Type B pancreatic cell (in vitro differentiated cells): ENCODE measurements at regions not wholly inside any gene's neighbourhood (a gene's known extent, or its start where the extent isn't known, plus 50 kb on each side); places are given as distances from the start of the nearest gene placed in this dataset.

Experiments used
- DNase-seq: peaks from one replicate; pipeline ENCODE4 v3.0.0; 2021; ENCODE audit warnings: mixed read lengths; ENCODE audit not compliant: unreplicated experiment; ENCODE audit errors: extremely low spot score
- H3K27ac Mint-ChIP-seq: 2 replicates; pipeline ENCODE4 v1.8.0; 2021; ENCODE audit warnings: mild to moderate bottlenecking, mixed read lengths
- H3K27me3 Mint-ChIP-seq: 2 replicates; pipeline ENCODE4 v1.8.0; 2021; ENCODE audit warnings: mixed read lengths
- H3K36me3 Mint-ChIP-seq: 2 replicates; pipeline ENCODE4 v1.8.0; 2021; ENCODE audit warnings: mixed read lengths
- H3K4me1 Mint-ChIP-seq: one replicate; pipeline ENCODE4 v1.8.0; 2021; ENCODE audit warnings: mixed read lengths; ENCODE audit not compliant: unreplicated experiment
- H3K4me3 Mint-ChIP-seq: 2 replicates; pipeline ENCODE4 v1.8.0; 2021; ENCODE audit warnings: mild to moderate bottlenecking, mixed read lengths
- H3K9me3 Mint-ChIP-seq: 2 replicates; pipeline ENCODE4 v1.8.0; 2021; ENCODE audit warnings: mixed read lengths
- CTCF ChIP-seq: fragments of 200-600 bp; sonication (generic); conservative IDR thresholded peaks from 2 replicates; pipeline ENCODE4 v1.5.0; 2021; ENCODE audit warnings: antibody characterized with exemption, mild to moderate bottlenecking

- H3K36me3 Mint-ChIP-seq, result no peaks in the 10 kb centered on the region
- H3K4me1 Mint-ChIP-seq, result peaks cover 15% of the 10 kb centered on the region
- H3K4me3 Mint-ChIP-seq, result no peak overlapping the region
- DNase-seq, result no peak
- no peaks in the 10 kb centered on the region for H3K27me3 Mint-ChIP-seq
- no peaks in the 10 kb centered on the region for H3K9me3 Mint-ChIP-seq
- no peak overlapping the region for H3K27ac Mint-ChIP-seq
- TF ChIP-seq CTCF, result no peak
These were observed 107.4 kb upstream of the GADD45A start for GRCh38 chr1:67577646-67578045.

DNA sequence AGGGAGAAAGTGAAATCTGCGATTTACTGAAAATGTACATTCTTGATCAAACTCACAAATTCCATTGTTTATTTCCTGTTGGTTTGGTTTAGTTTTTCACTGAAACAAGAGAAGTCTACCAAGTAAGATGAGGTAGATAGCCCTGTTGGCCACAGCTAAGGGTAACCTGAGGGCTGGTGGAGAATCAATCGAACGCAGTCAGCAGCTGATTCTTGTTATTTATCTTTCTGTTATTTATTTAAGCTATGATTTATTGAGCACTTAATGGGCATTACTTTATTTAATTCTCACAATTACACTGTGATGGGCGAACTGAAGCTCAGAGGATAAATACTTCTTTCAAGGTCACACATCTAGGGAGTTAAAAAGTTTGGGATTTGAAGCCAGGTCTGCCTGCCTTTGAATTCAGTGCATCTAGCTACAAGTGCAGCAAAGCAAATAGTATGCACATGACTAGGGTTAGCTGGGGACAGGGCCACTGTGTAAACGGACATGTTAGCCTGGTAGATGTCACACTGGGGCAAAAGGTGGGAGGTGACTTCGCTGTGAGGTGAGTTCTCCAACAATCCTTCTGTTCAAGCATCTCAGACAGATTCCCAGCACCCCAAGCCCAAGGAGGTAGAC is 106.5 kb upstream of the GADD45A start:
- DNase-seq, result no peak
- Mint-ChIP-seq H3K9me3 (no peaks in the 10 kb centered on the region), H3K27ac (peak overlapping the region; percentile 16), H3K4me3 (no peak overlapping the region), H3K4me1 (peaks cover 15% of the 10 kb centered on the region), H3K27me3 (no peaks in the 10 kb centered on the region), H3K36me3 (no peaks in the 10 kb centered on the region)
- no peak for TF ChIP-seq CTCF

DNA sequence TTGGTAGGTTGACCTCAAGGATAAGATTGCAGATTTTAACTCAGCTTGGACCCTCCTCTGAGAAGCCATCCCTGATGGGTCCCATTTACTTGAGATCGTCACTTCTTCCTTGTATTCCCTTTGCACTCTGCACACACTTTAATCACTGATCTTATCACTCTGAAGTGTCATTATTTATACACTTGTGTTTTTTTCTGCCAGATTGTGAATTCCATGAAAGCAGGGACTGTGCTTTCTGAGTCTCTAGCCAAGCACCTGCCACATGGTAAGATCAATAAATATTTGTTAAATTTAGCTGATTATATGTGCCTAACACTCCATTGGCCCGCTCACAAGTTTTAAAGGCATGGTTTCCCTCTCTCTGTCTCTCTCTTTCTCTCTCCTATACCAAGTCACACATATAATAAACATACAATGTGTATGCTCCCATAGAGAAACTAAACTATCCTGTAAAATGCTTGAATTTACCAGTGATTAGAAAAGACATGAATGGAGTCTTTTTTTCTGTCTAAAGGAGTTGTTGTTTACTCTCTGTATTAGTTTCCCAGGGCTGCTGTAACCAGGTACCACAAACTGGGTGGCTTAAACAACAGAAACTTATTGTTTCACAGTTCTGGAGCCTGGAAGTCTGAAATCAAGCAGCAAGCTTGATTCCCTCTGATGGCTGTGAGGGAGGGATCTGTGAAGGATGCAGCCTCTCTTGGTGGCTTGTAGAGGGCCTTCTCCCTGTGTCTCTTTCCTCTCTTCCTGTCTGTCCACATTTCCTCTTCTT is 105.2 kb upstream of the GADD45A start:
- no peaks in the 10 kb centered on the region for H3K27me3 Mint-ChIP-seq
- peaks cover 15% of the 10 kb centered on the region for H3K4me1 Mint-ChIP-seq
- no peak for TF ChIP-seq CTCF
- no peak for DNase-seq
- no peaks in the 10 kb centered on the region for H3K36me3 Mint-ChIP-seq
- no peaks in the 10 kb centered on the region for H3K9me3 Mint-ChIP-seq
- no peak overlapping the region for H3K4me3 Mint-ChIP-seq
- peak overlapping the region; percentile 30 for H3K27ac Mint-ChIP-seq

DNA sequence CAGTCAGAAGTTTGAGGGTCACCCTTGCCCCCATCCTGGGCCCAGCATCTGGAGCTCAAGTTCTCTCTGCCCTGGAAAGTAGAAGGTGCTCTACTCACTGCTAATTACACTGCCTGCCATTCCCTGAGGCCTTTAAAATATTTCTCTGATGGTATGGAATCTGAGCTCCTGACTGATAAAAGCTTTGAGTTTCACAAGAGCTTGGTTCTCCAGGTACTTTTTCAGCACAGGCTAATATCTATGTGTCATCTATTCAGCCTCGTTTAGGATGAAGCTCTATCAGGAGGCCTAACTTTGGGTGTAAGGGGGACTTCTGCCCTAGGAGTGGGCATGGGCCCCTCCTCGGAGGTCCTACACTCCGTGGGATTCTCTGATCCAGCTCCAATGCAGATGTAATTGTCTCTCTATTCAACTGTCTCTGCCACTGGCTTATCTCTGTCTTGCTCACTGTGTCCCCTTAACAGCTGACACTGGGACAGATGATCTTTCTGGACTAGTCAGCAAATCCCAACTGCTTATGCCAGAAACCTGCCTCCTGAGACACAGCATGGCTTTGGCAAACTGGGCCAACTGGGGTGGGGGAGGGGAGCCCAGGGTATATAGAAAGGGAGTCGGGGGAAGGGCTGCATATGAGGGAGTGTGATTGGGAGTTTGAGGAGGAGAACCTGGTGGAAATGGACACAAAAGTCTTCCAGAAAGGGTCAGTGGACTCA is 104.2 kb upstream of the GADD45A start:
- Mint-ChIP-seq H3K4me3 (no peak overlapping the region), H3K36me3 (no peaks in the 10 kb centered on the region), H3K27ac (no peak overlapping the region), H3K27me3 (no peaks in the 10 kb centered on the region), H3K9me3 (no peaks in the 10 kb centered on the region), H3K4me1 (peaks cover 15% of the 10 kb centered on the region)
- DNase-seq, result no peak
- no peak for TF ChIP-seq CTCF

DNA sequence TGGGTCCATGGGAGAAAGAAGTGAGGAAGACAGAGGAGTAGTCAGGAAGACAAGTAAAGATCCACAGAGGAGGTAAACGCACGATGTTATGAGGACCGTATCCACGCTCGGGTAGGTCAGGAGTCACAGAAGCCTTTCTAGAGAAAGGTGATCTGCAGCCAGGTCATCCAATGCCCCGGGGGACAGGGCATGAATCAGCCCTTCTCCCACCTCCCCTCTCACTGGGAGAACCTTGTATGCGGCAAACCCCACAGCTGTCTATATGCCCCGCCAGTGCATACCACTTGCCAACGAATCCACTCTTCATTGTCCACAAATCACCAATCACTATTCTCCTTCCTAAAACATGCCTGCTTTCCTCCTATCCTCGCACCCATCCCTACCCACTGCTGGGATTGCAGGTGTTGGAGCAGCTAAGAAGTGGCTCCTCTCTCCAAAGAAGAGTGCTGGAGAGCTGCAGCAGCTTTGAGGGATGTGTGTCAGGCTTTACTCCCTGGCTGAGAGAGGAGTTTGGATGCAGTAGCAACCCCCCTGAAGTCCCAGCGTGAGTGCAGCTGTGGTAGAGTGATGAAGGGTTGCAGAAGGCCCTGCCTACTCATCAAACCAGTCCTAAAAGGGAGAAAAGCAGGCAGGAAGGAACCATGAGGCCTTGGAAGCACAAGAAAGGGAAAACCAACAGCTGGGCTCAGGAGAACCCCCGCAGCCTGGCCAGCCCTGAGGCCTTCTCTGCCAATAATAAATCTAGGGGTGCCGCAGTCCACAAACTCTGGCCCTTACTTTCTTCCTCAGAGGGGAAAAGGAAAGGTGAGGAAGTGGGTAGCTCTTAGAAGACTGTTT is 102.2 kb upstream of the GADD45A start:
- Mint-ChIP-seq H3K4me3 (no peak overlapping the region), H3K36me3 (no peaks in the 10 kb centered on the region), H3K27me3 (peaks cover 3% of the 10 kb centered on the region), H3K4me1 (peaks cover 18% of the 10 kb centered on the region), H3K27ac (no peak overlapping the region), H3K9me3 (no peaks in the 10 kb centered on the region)
- TF ChIP-seq CTCF, result no peak
- no peak for DNase-seq
